ENCODE measurements at regions not wholly inside any gene's neighbourhood (a gene's known extent, or its start where the extent isn't known, plus 50 kb on each side); places are given as distances from the start of the nearest gene placed in this dataset.
"Not testable (repeated sequence)": the region's sequence is repeated elsewhere in the genome, so short reads cannot be mapped to it uniquely, and the experiment has no call there.

- no peak for DNase-seq (ENCODE audit: low read depth)
- TF ChIP-seq CTCF (IDR thresholded peaks at IDR 0.05; ENCODE audit: low read length, missing control alignments), result no peak
Observed at GRCh38 chr3:757711-758110, 335.1 kb upstream of the CNTN6 start.

GRCh38 chr3:759106-759505 lies 333.7 kb upstream of the CNTN6 start:
- no peak for TF ChIP-seq CTCF (IDR thresholded peaks at IDR 0.05; ENCODE audit: low read length, missing control alignments)
- H3K4me3 ChIP-seq (replicated peaks; ENCODE audit: low read depth, low read length), result no peak overlapping the region
- no peak for DNase-seq (ENCODE audit: low read depth)

More at GRCh38 chr3:757711-758110, 335.1 kb upstream of the CNTN6 start:
- no peak overlapping the region for H3K4me3 ChIP-seq (replicated peaks; ENCODE audit: low read depth, low read length)

- DNase-seq (ENCODE audit: low read depth), result not testable (repeated sequence)
Observed at GRCh38 chr3:773433-773832, 319.4 kb upstream of the CNTN6 start.

DNA sequence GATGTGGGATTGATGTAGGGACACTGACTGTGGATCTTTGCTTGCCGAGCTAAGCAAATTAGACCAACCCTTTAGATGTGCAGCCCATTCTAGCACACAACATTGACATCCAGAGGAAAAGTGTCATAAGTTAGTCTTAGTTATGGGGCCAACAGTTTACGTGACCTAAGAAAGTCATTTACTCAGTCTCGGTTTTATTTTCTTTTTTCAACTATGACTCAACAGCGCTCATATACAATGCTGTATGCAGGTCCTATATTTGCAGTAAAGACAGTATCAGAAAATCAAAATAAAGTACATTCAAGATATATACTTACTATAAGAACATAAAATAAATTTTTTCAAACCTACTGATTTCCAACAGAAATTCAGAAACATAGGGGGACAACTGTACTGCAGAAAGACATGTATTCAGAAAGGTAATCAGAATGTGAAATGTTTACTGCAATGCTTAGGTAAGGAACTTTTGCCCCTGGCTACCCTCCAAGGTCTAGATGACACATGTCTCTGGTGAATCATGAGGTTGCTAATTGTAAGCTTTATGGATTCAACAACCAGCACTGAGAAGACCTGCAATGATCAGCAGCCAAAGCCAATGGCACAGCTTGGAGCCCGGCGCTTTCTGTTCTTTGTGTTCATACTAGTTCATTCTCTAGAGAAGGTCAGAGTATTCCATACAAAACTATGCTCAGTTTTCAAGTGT lies 317.5 kb upstream of the CNTN6 start:
- DNase-seq (ENCODE audit: low read depth), result no peak
- TF ChIP-seq CTCF (IDR thresholded peaks at IDR 0.05; ENCODE audit: low read length, missing control alignments), result no peak

More at GRCh38 chr3:773433-773832, 319.4 kb upstream of the CNTN6 start:
- not testable (repeated sequence) for H3K4me3 ChIP-seq (replicated peaks; ENCODE audit: low read depth, low read length)

GRCh38 chr3:780505-780904 lies 312.3 kb upstream of the CNTN6 start:
- no peak for TF ChIP-seq CTCF (IDR thresholded peaks at IDR 0.05; ENCODE audit: low read length, missing control alignments)
- H3K4me3 ChIP-seq (replicated peaks; ENCODE audit: low read depth, low read length), result no peak overlapping the region
- DNase-seq (ENCODE audit: low read depth), result no peak

More for the DNA sequence above, 317.5 kb upstream of the CNTN6 start:
- no peak overlapping the region for H3K4me3 ChIP-seq (replicated peaks; ENCODE audit: low read depth, low read length)

- DNase-seq (ENCODE audit: low read depth), result no peak
- no peak overlapping the region for H3K4me3 ChIP-seq (replicated peaks; ENCODE audit: low read depth, low read length)
- no peak for TF ChIP-seq CTCF (IDR thresholded peaks at IDR 0.05; ENCODE audit: low read length, missing control alignments)
Observed at GRCh38 chr3:791442-791841, 301.4 kb upstream of the CNTN6 start.

DNA sequence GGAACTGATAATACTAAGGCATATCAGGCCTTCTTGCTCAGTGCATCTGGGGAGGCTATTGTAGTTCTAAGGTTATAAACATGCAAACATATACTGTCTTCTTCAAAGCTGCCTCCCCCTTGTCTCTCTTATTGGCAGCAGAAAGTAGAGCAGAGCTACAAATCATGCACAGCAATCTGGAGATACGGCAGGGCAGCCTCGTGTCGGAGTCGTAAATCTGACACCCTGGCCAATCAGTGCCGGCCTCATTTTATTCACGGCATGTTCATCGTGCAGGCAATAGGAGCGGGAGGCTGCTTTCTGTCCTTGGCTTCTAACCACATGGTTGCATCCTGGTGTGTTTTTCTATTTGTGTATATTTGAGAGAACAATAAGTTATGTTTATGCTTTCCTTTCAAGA lies 300.2 kb upstream of the CNTN6 start:
- DNase-seq (ENCODE audit: low read depth), result no peak
- no peak for TF ChIP-seq CTCF (IDR thresholded peaks at IDR 0.05; ENCODE audit: low read length, missing control alignments)
- no peak overlapping the region for H3K4me3 ChIP-seq (replicated peaks; ENCODE audit: low read depth, low read length)

Measured in fibroblast of pulmonary artery (primary cell).